Suppressor macrophage treated with lipopolysaccharide for 4 hours (primary cell): ENCODE measurements at regions not wholly inside any gene's neighbourhood (a gene's known extent, or its start where the extent isn't known, plus 50 kb on each side); places are given as distances from the start of the nearest gene placed in this dataset.

Experiments
- DNase-seq: peaks from one replicate; pipeline ENCODE4 v3.0.0-alpha.2; 2020

DNA sequence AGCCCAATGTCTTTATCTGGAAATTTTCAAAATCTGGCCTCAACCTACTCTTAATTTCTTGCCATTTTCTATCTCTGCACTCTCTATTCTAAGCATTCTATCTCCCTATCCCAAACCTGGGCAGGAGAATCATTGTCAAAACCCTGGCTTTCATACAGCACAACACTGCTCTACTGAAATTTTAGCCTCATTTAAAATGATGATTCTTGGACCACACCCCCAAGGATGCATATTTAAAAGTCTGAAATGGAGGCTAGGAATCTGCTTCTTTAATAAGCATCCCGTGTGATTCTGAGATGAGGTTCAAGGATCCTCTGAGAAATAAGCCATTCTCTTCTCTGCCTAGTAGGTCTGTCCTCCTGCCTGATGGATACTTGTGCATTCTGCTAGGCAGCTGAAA, 50.8 kb upstream of the EGR2 start:
- DNase-seq = no peak

DNA sequence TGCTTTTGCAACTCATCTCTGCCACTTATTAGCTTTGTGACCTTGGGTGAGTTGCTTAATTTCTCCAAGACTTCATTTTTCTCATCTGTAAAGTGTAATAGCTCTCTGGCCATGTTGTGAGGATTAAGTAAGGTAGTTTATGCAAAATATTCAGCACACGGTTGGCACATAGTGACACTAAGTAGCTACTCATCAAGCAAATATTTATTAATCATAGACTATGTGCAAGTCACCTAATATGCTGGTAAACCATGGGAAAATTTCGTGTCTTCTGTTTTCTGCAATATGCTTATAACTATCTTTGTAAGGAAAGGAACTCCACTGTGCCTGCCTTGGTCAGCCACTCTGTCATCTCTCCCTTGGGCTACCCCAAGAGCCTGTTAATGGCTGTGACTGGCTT, 50.3 kb upstream of the EGR2 start:
- DNase-seq = no peak
